Endothelial cell of umbilical vein (primary cell): ENCODE measurements at regions not wholly inside any gene's neighbourhood (a gene's known extent, or its start where the extent isn't known, plus 50 kb on each side); places are given as distances from the start of the nearest gene placed in this dataset.

Source experiments
- POLR2AphosphoS5 ChIP-seq: IDR thresholded peaks from 2 replicates; pipeline ENCODE4 v1.6.1; 2012; ENCODE audit warnings: low read depth, mild to moderate bottlenecking, control low read depth, low read length, moderate library complexity; ENCODE audit not compliant: insufficient read depth
- TF ChIP-seq, protein P1 (sequence below), 2 donors: IDR thresholded peaks; 1 replicate in 1 of 2; 2 replicates in 1 of 2; pipeline ENCODE4 v1.5.1; 2011; ENCODE audit warnings: low read length in 2 of 2, mild to moderate bottlenecking in 2 of 2, moderate library complexity in 2 of 2, control low read depth in 1 of 2, inconsistent platforms in 1 of 2, low read depth in 1 of 2; ENCODE audit not compliant: insufficient read depth in 1 of 2; ENCODE audit errors: extremely low read depth in 1 of 2

DNA sequence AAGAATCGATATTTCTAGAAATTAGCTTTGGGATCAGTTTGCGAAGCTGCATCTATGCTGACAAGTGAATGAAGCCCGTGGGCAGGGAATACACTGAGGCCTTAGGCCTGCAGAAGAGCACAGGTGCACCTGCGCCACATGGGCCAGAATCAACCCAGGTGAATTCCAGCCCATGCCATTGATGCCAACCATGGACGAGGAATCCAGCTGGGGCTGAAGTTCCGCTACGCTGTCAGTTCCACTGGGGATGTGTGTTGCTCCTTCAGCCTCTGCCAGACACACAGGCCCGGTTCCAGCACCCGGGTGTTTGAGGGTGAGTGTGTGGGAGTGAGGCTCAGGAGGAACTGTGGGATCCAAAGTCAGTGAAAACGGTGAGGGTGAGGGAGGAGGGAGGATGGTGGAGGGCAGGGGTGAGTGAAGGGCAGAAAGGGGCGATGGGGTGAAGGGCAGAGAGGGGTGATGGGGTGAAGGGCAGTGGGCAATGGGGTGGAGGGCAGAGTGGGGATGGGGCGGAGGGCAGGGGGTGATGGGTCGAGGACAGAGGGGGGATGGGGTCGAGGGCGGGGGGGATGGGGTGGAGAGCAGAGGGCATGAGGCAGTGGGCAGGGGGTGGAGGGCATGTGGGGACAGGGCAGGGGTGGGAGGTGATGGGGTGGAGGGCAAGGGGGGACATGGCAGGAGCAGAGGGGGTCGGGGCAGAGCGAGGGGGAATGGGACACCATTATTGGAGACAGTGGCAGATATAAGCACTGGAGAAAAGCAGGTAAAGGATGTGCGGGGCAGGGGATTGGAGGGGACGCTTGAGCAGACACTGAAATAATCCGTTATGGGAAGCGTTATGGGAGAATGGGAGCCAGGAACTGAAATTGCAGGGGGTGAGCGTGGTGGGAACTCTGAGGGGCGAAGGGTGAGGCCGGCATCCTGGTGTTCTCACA is 931.6 kb downstream of the BRD1 start:
- TF ChIP-seq, protein P1, sequence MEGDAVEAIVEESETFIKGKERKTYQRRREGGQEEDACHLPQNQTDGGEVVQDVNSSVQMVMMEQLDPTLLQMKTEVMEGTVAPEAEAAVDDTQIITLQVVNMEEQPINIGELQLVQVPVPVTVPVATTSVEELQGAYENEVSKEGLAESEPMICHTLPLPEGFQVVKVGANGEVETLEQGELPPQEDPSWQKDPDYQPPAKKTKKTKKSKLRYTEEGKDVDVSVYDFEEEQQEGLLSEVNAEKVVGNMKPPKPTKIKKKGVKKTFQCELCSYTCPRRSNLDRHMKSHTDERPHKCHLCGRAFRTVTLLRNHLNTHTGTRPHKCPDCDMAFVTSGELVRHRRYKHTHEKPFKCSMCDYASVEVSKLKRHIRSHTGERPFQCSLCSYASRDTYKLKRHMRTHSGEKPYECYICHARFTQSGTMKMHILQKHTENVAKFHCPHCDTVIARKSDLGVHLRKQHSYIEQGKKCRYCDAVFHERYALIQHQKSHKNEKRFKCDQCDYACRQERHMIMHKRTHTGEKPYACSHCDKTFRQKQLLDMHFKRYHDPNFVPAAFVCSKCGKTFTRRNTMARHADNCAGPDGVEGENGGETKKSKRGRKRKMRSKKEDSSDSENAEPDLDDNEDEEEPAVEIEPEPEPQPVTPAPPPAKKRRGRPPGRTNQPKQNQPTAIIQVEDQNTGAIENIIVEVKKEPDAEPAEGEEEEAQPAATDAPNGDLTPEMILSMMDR (IDR thresholded peaks at IDR 0.05; ENCODE audit: extremely low read depth in 1 of 2, insufficient read depth in 1 of 2, low read depth in 1 of 2, low read length in 2 of 2), result no peak
- TF ChIP-seq POLR2AphosphoS5, result no peak
